Stomach (tissue), 8 donors: ENCODE measurements at regions not wholly inside any gene's neighbourhood (a gene's known extent, or its start where the extent isn't known, plus 50 kb on each side); places are given as distances from the start of the nearest gene placed in this dataset.

Experiments
- DNase-seq, 2 donors: peaks; one replicate each; pipeline versions ENCODE4 v3.0.0 to v3.0.0-alpha.2; 2013 to 2019
- H3K27ac ChIP-seq, 5 donors: fragments of 200-600 bp in 4 of 5; sonication (generic) in 4 of 5; one replicate each; pipeline ENCODE4 v1.5.1; 2013 to 2019; ENCODE audit warnings: mild to moderate bottlenecking in 1 of 5, moderate library complexity in 1 of 5
- H3K27me3 ChIP-seq, 3 donors: fragments of 200-600 bp; sonication (generic); one replicate each; pipeline ENCODE4 v1.5.1; 2017 to 2019; ENCODE audit warnings: mixed run types in 1 of 3
- H3K36me3 ChIP-seq, 4 donors: fragments of 200-600 bp; sonication (generic); 1 replicate in 3 of 4; 2 replicates in 1 of 4; pipeline ENCODE4 v1.5.1; 2016 to 2019
- H3K4me1 ChIP-seq, 4 donors: fragments of 200-600 bp; sonication (generic); one replicate each; pipeline ENCODE4 v1.5.1; 2016 to 2019
- H3K4me3 ChIP-seq, 4 donors: fragments of 200-600 bp; sonication (generic) in 3 of 4; one replicate each; pipeline ENCODE4 v1.5.1; 2016 to 2019; ENCODE audit warnings: mild to moderate bottlenecking in 1 of 4
- H3K9me3 ChIP-seq, 4 donors: fragments of 200-600 bp; sonication (generic); one replicate each; pipeline ENCODE4 v1.5.1; 2016 to 2019
- EP300 ChIP-seq: sonication (generic); formaldehyde crosslinking; IDR thresholded peaks from one replicate; pipeline ENCODE4 v1.6.1; 2017; ENCODE audit warnings: antibody characterized with exemption
- POLR2A ChIP-seq, 4 donors: fragments of 450-650 bp; IDR thresholded peaks; one replicate each; pipeline ENCODE4 v1.6.1; 2016; ENCODE audit warnings: antibody characterized with exemption in 4 of 4, control low read depth in 2 of 4, mild to moderate bottlenecking in 1 of 4, moderate library complexity in 1 of 4
- POLR2AphosphoS5 ChIP-seq, 3 donors: sonication (generic); formaldehyde crosslinking; IDR thresholded peaks; one replicate each; pipeline ENCODE4 v1.6.1; 2016; ENCODE audit warnings: antibody characterized with exemption in 3 of 3
- WGBS, 5 donors: extraction: QIAGEN DNeasy Blood & Tissue Kit in 3 of 5; methylation state at CpG; one replicate each; pipeline versions ENCODE4 v1.1.5 to v1.1.7; 2013 to 2018; 5-methylcytosine and 5-hydroxymethylcytosine counted together
- intact Hi-C: fragments of 100-400 bp; cut with DNase I; formaldehyde crosslinking; loops from one replicate; pipeline ENCODE4 v1.15.1; 2023; ENCODE audit warnings: low total_unique reads
- TF ChIP-seq, protein P1 (sequence below), 7 experiments: fragments of 450-650 bp in 4 of 7; fragments of 200-600 bp in 3 of 7; sonication (generic) in 3 of 7; IDR thresholded peaks; one replicate each; pipeline ENCODE4 v1.5.1; 2016 to 2019; ENCODE audit warnings: antibody characterized with exemption in 7 of 7, control low read depth in 2 of 7, mild to moderate bottlenecking in 1 of 7
- donor health status: healthy with polysubstance abuse.
- donor health status: Bipolar disorder and iron deficiency.
- donor health status: healthy.

DNA sequence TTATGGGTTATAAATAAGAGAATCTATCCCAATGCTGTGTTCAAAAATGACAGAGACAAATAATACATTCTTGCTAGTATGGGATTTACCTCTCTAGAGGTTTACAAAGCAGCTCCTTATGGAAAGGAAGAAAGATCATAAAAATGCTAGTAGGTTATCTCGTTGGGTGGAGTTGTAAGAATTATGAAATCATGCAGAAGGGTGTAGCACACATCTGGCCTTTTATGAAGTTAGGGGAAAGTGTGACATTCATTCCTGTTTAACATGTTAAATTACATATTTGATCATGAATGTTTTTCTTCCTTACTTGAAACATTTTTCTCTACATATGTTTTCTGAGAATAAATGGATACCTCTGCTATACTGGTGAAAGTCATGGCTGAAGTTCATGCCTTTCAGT lies 414.2 kb downstream of the SH3GL2 start:
- no peaks in the 10 kb centered on the region for H3K27me3 ChIP-seq
- TF ChIP-seq EP300 (no peak), POLR2AphosphoS5 (IDR thresholded peaks at IDR 0.05) (no peak)
- TF ChIP-seq, protein P1, sequence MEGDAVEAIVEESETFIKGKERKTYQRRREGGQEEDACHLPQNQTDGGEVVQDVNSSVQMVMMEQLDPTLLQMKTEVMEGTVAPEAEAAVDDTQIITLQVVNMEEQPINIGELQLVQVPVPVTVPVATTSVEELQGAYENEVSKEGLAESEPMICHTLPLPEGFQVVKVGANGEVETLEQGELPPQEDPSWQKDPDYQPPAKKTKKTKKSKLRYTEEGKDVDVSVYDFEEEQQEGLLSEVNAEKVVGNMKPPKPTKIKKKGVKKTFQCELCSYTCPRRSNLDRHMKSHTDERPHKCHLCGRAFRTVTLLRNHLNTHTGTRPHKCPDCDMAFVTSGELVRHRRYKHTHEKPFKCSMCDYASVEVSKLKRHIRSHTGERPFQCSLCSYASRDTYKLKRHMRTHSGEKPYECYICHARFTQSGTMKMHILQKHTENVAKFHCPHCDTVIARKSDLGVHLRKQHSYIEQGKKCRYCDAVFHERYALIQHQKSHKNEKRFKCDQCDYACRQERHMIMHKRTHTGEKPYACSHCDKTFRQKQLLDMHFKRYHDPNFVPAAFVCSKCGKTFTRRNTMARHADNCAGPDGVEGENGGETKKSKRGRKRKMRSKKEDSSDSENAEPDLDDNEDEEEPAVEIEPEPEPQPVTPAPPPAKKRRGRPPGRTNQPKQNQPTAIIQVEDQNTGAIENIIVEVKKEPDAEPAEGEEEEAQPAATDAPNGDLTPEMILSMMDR (IDR thresholded peaks at IDR 0.05) = no peak
- 56 to 72% (median 59%) methylated on average over 1 of the region's 1 CpG for WGBS, 5 donors
- no peak for DNase-seq
- H3K4me3 ChIP-seq = no peak overlapping the region
- no peak overlapping the region for H3K27ac ChIP-seq
- H3K36me3 ChIP-seq = no peaks in the 10 kb centered on the region
- no peaks in the 10 kb centered on the region for H3K9me3 ChIP-seq
- peaks cover 0 to 8% (median 0%) of the 10 kb centered on the region in 4 donors for H3K4me1 ChIP-seq
- intact Hi-C loops = no loop called here

DNA sequence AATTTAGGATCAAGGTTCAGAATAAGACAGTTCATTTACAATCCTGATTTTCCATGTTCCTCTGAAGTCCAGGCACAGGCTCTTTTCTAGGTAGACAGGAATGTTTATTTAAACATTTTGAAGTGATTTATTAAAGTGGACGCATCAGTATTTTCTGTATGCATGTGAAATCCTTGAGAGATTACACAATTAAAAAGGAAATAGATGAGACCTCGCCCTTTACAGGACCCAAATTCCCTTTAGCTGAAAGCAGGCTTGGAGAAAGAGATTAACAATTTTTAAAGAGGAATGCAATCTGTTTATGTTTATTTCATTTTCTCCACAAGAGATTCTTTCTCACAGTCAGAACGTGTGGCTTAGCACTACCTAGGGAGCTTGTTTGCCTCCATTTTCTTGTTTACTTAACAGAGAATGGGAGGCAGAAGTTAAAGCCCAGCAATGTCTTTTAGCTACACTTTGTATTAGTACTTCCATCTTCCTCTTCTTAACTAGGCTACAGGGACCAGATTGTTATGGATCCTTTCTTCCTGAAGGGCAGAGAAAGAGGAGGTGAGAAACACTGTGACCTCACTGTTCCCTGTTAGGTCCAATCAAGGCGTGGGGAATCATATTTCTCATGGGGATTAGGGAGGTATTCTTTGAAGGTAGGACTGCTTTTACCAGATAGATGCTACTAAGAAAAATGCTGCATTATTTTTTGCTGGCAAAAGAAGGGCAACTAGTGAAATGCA lies 416.0 kb downstream of the SH3GL2 start:
- WGBS, 5 donors = 25 to 34% (median 30%) methylated on average over 4 of the region's 4 CpGs
- Histone ChIP-seq H3K9me3 (no peaks in the 10 kb centered on the region), H3K27ac (no peak overlapping the region)

DNA sequence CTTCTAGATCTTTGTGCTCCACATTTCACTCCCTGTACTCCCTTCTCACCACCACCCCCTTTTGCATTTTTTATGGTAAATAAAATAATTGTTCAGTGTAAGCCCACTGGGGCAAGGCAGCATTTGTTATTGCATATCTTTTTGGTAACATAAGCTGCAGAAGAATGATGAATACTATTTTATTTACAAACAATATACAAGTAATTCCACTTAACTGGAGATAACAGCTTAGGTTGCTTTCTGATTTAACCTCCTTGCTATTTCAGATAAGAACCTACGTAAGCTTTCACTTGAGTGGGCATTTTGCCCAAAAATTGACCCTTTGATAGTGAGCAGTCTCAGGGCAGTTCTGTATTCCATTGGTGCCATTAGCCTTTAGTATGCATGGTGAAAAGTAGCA lies 417.9 kb downstream of the SH3GL2 start:
- no peak for DNase-seq
- TF ChIP-seq, protein P1 (IDR thresholded peaks at IDR 0.05) = no peak
- no peak for TF ChIP-seq POLR2AphosphoS5 (IDR thresholded peaks at IDR 0.05)
- no peak for TF ChIP-seq EP300
- TF ChIP-seq POLR2A (IDR thresholded peaks at IDR 0.05) = no peak
- 22 to 58% (median 41%) methylated on average over 1 of the region's 1 CpG for WGBS, 5 donors
- H3K27ac ChIP-seq = no peak overlapping the region
- intact Hi-C loops = no loop called here
- H3K9me3 ChIP-seq = no peaks in the 10 kb centered on the region
- no peak overlapping the region for H3K4me3 ChIP-seq
- no peaks in the 10 kb centered on the region for H3K36me3 ChIP-seq
- H3K4me1 ChIP-seq = peaks cover 0 to 8% (median 0%) of the 10 kb centered on the region in 4 donors
- no peaks in the 10 kb centered on the region for H3K27me3 ChIP-seq

More for the DNA sequence above, 416.0 kb downstream of the SH3GL2 start:
- no peaks in the 10 kb centered on the region for H3K27me3 ChIP-seq
- intact Hi-C loops = no loop called here
- TF ChIP-seq POLR2A (IDR thresholded peaks at IDR 0.05) = no peak
- TF ChIP-seq EP300 = no peak
- TF ChIP-seq, protein P1 (IDR thresholded peaks at IDR 0.05) = no peak
- TF ChIP-seq POLR2AphosphoS5 (IDR thresholded peaks at IDR 0.05) = no peak
- DNase-seq = no peak
- H3K4me3 ChIP-seq = no peak overlapping the region
- H3K36me3 ChIP-seq = no peaks in the 10 kb centered on the region
- peaks cover 0 to 8% (median 0%) of the 10 kb centered on the region in 4 donors for H3K4me1 ChIP-seq

DNA sequence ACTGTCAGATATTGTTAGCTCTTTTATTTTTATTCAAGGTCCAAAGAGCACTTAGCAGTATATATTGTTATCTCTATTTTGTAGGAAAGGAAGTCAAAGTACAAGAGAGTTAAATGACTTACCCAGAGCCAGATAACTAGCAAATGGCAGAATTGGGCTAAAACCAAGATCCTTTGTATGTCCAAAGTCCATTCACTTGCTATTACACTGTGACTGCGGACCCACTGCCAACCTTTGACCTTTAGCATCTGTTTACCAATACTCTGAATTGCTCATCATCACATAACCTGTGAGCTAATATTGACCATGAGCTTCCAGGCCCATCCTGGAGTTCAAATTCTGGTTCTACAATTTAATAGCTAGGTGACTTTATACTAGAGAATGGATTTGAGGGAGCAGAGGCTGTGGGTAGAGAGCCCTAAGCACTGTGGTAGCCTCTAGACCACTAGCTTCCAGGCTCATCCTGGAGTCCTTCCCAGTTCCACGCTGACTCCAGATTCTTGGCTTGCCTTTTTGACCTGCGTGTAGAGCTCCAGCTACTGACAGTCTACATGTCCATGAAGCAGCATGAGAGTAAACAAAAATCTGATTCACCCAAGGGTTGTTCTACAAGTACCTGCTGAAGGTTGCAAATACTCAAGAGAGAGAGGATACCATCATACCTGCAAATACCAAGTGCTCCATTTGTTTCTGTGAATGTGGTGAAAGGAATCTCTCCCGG lies 424.0 kb downstream of the SH3GL2 start:
- TF ChIP-seq EP300 (no peak), POLR2AphosphoS5 (IDR thresholded peaks at IDR 0.05) (no peak), POLR2A (IDR thresholded peaks at IDR 0.05) (no peak)
- TF ChIP-seq, protein P1 (IDR thresholded peaks at IDR 0.05) = no peak
- WGBS, 5 donors = 72 to 88% (median 76%) methylated on average over 4 of the region's 4 CpGs
- intact Hi-C loops = no loop called here
- no peak overlapping the region for H3K4me3 ChIP-seq
- no peak for DNase-seq
- no peaks in the 10 kb centered on the region for H3K36me3 ChIP-seq
- no peaks in the 10 kb centered on the region for H3K27me3 ChIP-seq
- no peaks in the 10 kb centered on the region for H3K9me3 ChIP-seq
- H3K4me1 ChIP-seq = no peaks in the 10 kb centered on the region
- no peak overlapping the region for H3K27ac ChIP-seq
